ENCODE measurements at regions not wholly inside any gene's neighbourhood (a gene's known extent, or its start where the extent isn't known, plus 50 kb on each side); places are given as distances from the start of the nearest gene placed in this dataset.

DNA sequence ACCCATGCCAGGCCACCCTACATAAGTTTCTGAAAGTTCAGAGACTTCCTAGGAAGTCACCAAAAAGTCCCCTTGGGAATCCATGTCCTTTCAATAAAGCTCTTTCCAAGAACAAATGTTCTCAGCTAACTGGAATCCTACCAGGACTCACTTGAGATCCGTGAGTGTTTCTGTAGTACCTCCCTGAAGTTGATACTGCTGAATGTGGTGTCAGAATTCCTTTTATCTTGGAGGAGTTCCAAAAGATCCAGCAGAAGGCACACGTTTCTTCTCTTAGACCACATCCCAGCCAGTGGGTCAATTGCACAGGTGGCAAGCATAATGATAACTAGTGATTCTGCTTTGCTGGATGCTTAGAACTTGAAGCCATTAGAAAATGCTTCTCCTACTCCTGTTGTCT lies 689.7 kb upstream of the IGFBP3 start:
- no peak overlapping the region for H3K27ac Mint-ChIP-seq
- no peak overlapping the region for H2AFZ ChIP-seq
- no peaks in the 10 kb centered on the region for H3K79me2 ChIP-seq (replicated peaks; ENCODE audit: insufficient read depth)
- no peaks in the 10 kb centered on the region for H4K20me1 ChIP-seq (replicated peaks; ENCODE audit: insufficient read depth)
- no peak overlapping the region for H3K4me3 ChIP-seq
- no peak overlapping the region for H3K27ac ChIP-seq (ENCODE audit: low read depth)
- no peaks in the 10 kb centered on the region for H3K4me1 Mint-ChIP-seq
- H3K27me3 Mint-ChIP-seq (ENCODE audit: insufficient read depth, low read depth, poor library complexity): no peaks in the 10 kb centered on the region
- no peaks in the 10 kb centered on the region for H3K36me3 ChIP-seq (ENCODE audit: insufficient read depth)
- H3K4me1 ChIP-seq (ENCODE audit: insufficient read depth): no peaks in the 10 kb centered on the region
- H3K9me2 ChIP-seq (ENCODE audit: insufficient read depth): peaks cover 6% of the 10 kb centered on the region; the same call in 1 of the 2 replicates
- DNase-seq (ENCODE audit: low spot score) (no peak), ATAC-seq (no peak)
- no peaks in the 10 kb centered on the region for H3K27me3 ChIP-seq (ENCODE audit: insufficient read depth)
- TF ChIP-seq CREB1 (CRISPR knock-in tag; IDR thresholded peaks at IDR 0.05; ENCODE audit: low read depth) (no peak), EZH2phosphoT487 (IDR thresholded peaks at IDR 0.05; ENCODE audit: unreplicated experiment) (no peak), NANOG (IDR thresholded peaks at IDR 0.05; ENCODE audit: borderline replicate concordance) (no peak), ZNF331 (CRISPR knock-in tag; IDR thresholded peaks at IDR 0.05; ENCODE audit: low read depth) (no peak)
- TF ChIP-seq, protein P1, sequence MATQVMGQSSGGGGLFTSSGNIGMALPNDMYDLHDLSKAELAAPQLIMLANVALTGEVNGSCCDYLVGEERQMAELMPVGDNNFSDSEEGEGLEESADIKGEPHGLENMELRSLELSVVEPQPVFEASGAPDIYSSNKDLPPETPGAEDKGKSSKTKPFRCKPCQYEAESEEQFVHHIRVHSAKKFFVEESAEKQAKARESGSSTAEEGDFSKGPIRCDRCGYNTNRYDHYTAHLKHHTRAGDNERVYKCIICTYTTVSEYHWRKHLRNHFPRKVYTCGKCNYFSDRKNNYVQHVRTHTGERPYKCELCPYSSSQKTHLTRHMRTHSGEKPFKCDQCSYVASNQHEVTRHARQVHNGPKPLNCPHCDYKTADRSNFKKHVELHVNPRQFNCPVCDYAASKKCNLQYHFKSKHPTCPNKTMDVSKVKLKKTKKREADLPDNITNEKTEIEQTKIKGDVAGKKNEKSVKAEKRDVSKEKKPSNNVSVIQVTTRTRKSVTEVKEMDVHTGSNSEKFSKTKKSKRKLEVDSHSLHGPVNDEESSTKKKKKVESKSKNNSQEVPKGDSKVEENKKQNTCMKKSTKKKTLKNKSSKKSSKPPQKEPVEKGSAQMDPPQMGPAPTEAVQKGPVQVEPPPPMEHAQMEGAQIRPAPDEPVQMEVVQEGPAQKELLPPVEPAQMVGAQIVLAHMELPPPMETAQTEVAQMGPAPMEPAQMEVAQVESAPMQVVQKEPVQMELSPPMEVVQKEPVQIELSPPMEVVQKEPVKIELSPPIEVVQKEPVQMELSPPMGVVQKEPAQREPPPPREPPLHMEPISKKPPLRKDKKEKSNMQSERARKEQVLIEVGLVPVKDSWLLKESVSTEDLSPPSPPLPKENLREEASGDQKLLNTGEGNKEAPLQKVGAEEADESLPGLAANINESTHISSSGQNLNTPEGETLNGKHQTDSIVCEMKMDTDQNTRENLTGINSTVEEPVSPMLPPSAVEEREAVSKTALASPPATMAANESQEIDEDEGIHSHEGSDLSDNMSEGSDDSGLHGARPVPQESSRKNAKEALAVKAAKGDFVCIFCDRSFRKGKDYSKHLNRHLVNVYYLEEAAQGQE (IDR thresholded peaks at IDR 0.05; ENCODE audit: unreplicated experiment): no peak
- TF ChIP-seq, protein P2, sequence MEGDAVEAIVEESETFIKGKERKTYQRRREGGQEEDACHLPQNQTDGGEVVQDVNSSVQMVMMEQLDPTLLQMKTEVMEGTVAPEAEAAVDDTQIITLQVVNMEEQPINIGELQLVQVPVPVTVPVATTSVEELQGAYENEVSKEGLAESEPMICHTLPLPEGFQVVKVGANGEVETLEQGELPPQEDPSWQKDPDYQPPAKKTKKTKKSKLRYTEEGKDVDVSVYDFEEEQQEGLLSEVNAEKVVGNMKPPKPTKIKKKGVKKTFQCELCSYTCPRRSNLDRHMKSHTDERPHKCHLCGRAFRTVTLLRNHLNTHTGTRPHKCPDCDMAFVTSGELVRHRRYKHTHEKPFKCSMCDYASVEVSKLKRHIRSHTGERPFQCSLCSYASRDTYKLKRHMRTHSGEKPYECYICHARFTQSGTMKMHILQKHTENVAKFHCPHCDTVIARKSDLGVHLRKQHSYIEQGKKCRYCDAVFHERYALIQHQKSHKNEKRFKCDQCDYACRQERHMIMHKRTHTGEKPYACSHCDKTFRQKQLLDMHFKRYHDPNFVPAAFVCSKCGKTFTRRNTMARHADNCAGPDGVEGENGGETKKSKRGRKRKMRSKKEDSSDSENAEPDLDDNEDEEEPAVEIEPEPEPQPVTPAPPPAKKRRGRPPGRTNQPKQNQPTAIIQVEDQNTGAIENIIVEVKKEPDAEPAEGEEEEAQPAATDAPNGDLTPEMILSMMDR (conservative IDR thresholded peaks at IDR 0.05; ENCODE audit: low read depth in 2 of 2): no peak
- H3K9me3 Mint-ChIP-seq: no peaks in the 10 kb centered on the region
- H3K4me2 ChIP-seq: no peak overlapping the region
- H3K4me3 Mint-ChIP-seq: no peak overlapping the region
- H3F3A ChIP-seq (replicated peaks; ENCODE audit: low read depth): no peaks in the 10 kb centered on the region
- H3K36me3 Mint-ChIP-seq (ENCODE audit: low read depth): no peaks in the 10 kb centered on the region

DNA sequence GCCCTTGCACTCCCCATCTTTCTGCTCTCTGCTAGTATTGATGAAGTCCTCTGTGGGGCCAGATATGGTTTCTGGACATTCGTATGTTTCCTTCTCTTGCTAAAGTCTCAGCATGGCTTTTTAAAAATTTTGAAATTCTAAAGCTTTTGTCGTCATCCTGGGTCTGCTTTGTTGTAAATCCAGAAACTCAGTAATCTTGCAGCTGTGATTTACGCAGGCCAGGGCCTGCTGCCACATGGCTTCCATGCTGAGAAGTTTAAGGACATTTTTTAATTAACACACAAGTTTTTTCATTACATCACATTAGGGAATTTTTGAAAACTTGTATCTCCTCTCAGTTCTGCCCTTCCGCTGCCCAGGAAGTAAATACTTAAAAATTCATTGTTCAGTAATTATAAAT lies 686.1 kb upstream of the IGFBP3 start:
- no peaks in the 10 kb centered on the region for H3K27me3 ChIP-seq (ENCODE audit: insufficient read depth)
- H3K79me2 ChIP-seq (replicated peaks; ENCODE audit: insufficient read depth): no peaks in the 10 kb centered on the region
- Mint-ChIP-seq H3K27ac (no peak overlapping the region), H3K9me3 (no peaks in the 10 kb centered on the region), H3K27me3 (ENCODE audit: insufficient read depth, low read depth, poor library complexity) (no peaks in the 10 kb centered on the region), H3K4me3 (no peak overlapping the region), H3K36me3 (ENCODE audit: low read depth) (no peaks in the 10 kb centered on the region), H3K4me1 (no peaks in the 10 kb centered on the region)
- H3K4me1 ChIP-seq (ENCODE audit: insufficient read depth): no peaks in the 10 kb centered on the region
- H3K9me2 ChIP-seq (ENCODE audit: insufficient read depth): no peaks in the 10 kb centered on the region
- H3F3A ChIP-seq (replicated peaks; ENCODE audit: low read depth): no peaks in the 10 kb centered on the region
- H3K36me3 ChIP-seq (ENCODE audit: insufficient read depth): no peaks in the 10 kb centered on the region
- ATAC-seq (no peak), DNase-seq (ENCODE audit: low spot score) (no peak)
- no peak overlapping the region for H3K27ac ChIP-seq (ENCODE audit: low read depth)
- H3K4me3 ChIP-seq: no peak overlapping the region
- no peaks in the 10 kb centered on the region for H4K20me1 ChIP-seq (replicated peaks; ENCODE audit: insufficient read depth)
- H3K4me2 ChIP-seq: no peak overlapping the region
- H2AFZ ChIP-seq: no peak overlapping the region
- TF ChIP-seq POLR2AphosphoS5 (IDR thresholded peaks at IDR 0.05; ENCODE audit: low read depth) (no peak), ZNF331 (CRISPR knock-in tag; IDR thresholded peaks at IDR 0.05; ENCODE audit: low read depth) (no peak), NANOG (IDR thresholded peaks at IDR 0.05; ENCODE audit: borderline replicate concordance) (no peak)
- TF ChIP-seq, protein P3, sequence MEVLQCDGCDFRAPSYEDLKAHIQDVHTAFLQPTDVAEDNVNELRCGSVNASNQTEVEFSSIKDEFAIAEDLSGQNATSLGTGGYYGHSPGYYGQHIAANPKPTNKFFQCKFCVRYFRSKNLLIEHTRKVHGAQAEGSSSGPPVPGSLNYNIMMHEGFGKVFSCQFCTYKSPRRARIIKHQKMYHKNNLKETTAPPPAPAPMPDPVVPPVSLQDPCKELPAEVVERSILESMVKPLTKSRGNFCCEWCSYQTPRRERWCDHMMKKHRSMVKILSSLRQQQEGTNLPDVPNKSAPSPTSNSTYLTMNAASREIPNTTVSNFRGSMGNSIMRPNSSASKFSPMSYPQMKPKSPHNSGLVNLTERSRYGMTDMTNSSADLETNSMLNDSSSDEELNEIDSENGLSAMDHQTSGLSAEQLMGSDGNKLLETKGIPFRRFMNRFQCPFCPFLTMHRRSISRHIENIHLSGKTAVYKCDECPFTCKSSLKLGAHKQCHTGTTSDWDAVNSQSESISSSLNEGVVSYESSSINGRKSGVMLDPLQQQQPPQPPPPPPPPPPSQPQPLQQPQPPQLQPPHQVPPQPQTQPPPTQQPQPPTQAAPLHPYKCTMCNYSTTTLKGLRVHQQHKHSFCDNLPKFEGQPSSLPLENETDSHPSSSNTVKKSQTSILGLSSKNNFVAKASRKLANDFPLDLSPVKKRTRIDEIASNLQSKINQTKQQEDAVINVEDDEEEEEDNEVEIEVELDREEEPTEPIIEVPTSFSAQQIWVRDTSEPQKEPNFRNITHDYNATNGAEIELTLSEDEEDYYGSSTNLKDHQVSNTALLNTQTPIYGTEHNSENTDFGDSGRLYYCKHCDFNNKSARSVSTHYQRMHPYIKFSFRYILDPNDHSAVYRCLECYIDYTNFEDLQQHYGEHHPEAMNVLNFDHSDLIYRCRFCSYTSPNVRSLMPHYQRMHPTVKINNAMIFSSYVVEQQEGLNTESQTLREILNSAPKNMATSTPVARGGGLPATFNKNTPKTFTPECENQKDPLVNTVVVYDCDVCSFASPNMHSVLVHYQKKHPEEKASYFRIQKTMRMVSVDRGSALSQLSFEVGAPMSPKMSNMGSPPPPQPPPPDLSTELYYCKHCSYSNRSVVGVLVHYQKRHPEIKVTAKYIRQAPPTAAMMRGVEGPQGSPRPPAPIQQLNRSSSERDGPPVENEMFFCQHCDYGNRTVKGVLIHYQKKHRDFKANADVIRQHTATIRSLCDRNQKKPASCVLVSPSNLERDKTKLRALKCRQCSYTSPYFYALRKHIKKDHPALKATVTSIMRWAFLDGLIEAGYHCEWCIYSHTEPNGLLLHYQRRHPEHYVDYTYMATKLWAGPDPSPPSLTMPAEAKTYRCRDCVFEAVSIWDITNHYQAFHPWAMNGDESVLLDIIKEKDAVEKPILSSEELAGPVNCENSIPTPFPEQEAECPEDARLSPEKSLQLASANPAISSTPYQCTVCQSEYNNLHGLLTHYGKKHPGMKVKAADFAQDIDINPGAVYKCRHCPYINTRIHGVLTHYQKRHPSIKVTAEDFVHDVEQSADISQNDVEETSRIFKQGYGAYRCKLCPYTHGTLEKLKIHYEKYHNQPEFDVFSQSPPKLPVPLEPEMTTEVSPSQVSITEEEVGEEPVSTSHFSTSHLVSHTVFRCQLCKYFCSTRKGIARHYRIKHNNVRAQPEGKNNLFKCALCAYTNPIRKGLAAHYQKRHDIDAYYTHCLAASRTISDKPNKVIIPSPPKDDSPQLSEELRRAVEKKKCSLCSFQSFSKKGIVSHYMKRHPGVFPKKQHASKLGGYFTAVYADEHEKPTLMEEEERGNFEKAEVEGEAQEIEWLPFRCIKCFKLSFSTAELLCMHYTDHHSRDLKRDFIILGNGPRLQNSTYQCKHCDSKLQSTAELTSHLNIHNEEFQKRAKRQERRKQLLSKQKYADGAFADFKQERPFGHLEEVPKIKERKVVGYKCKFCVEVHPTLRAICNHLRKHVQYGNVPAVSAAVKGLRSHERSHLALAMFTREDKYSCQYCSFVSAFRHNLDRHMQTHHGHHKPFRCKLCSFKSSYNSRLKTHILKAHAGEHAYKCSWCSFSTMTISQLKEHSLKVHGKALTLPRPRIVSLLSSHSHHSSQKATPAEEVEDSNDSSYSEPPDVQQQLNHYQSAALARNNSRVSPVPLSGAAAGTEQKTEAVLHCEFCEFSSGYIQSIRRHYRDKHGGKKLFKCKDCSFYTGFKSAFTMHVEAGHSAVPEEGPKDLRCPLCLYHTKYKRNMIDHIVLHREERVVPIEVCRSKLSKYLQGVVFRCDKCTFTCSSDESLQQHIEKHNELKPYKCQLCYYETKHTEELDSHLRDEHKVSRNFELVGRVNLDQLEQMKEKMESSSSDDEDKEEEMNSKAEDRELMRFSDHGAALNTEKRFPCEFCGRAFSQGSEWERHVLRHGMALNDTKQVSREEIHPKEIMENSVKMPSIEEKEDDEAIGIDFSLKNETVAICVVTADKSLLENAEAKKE (CRISPR knock-in tag; IDR thresholded peaks at IDR 0.05): no peak
- TF ChIP-seq, protein P2 (conservative IDR thresholded peaks at IDR 0.05; ENCODE audit: low read depth in 2 of 2): no peak
